DOHH2 (cell line): ENCODE measurements at regions not wholly inside any gene's neighbourhood (a gene's known extent, or its start where the extent isn't known, plus 50 kb on each side); places are given as distances from the start of the nearest gene placed in this dataset.

Source experiments
- EZH2phosphoT487 ChIP-seq: fragments of 200-600 bp; sonication (generic); IDR thresholded peaks from 2 replicates; pipeline ENCODE4 v1.6.1; 2017; ENCODE audit warnings: borderline replicate concordance, mild to moderate bottlenecking, antibody characterized with exemption, low read length, moderate library complexity, mixed read lengths
- TF ChIP-seq, protein P1 (sequence below): fragments of 200-600 bp; sonication (generic); IDR thresholded peaks from one replicate; pipeline ENCODE4 v1.5.1; 2014; ENCODE audit warnings: antibody characterized with exemption, mild to moderate bottlenecking, low read depth, low read length; ENCODE audit not compliant: poor library complexity, severe bottlenecking

DNA sequence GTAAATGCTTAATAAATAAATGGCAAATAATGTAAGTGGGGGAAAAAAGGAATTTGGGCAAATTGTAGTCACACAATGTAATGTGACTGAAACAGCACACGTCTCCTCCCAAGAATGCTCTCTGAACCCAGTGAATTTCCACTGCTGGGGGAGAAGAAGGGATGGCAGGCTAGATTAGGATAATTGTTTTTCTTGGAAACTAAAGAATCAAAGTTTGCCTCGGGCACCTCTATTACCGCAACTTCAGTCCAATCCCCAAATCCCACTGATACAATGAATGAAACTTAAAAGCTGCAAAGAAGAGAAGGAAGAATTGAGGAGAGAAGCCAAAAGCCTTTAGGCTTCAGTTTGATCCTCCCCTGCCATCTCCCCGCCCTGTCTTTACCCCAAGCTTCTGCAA is 423.2 kb upstream of the PAPPA start:
- TF ChIP-seq, protein P1, sequence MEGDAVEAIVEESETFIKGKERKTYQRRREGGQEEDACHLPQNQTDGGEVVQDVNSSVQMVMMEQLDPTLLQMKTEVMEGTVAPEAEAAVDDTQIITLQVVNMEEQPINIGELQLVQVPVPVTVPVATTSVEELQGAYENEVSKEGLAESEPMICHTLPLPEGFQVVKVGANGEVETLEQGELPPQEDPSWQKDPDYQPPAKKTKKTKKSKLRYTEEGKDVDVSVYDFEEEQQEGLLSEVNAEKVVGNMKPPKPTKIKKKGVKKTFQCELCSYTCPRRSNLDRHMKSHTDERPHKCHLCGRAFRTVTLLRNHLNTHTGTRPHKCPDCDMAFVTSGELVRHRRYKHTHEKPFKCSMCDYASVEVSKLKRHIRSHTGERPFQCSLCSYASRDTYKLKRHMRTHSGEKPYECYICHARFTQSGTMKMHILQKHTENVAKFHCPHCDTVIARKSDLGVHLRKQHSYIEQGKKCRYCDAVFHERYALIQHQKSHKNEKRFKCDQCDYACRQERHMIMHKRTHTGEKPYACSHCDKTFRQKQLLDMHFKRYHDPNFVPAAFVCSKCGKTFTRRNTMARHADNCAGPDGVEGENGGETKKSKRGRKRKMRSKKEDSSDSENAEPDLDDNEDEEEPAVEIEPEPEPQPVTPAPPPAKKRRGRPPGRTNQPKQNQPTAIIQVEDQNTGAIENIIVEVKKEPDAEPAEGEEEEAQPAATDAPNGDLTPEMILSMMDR = no peak
- no peak for TF ChIP-seq EZH2phosphoT487
